ENCODE measurements at regions not wholly inside any gene's neighbourhood (a gene's known extent, or its start where the extent isn't known, plus 50 kb on each side); places are given as distances from the start of the nearest gene placed in this dataset.

DNA sequence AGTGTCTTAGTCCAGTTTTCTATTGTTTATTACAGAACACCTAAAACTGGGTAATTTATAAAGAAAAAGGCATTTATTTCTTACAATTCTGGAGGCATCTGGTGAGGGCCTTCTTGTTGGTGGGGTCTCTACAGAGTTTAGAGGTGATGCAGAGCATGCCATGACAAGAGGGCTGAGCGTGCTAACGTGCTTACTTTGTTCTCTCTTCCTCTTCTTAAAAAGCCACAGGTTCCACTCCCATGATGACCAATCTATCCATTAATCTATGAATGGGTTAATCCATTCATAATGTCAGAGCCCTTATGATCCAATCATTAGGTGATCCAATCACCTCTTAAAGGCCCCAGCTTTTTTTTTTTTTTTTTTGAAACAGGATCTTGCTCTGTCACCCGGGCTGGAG is 291.5 kb upstream of the GALNTL6 start:
- no peak for DNase-seq (ENCODE audit: unreplicated experiment)
- no TSS peak for BruUV-seq (replicated peaks)
- ChIA-PET POLR2A (no interaction called here), CTCF (interaction anchor here (0.6 kb wide), 2 partner anchors 419 to 1530 kb away, joined by 3 read pairs; no protein-coding TSS in a partner anchor)
- Mint-ChIP-seq H3K27me3 (ENCODE audit: insufficient read depth, unreplicated experiment) (no peaks in the 10 kb centered on the region), H3K4me1 (ENCODE audit: insufficient read depth, unreplicated experiment) (no peaks in the 10 kb centered on the region), H3K4me3 (ENCODE audit: unreplicated experiment) (no peak overlapping the region), H3K27ac (ENCODE audit: low read depth, unreplicated experiment) (no peak overlapping the region), H3K9me3 (ENCODE audit: unreplicated experiment) (no peaks in the 10 kb centered on the region), H3K36me3 (ENCODE audit: insufficient read depth, unreplicated experiment) (no peaks in the 10 kb centered on the region)
- intact Hi-C loops (cut with micrococcal nuclease) = no loop called here
- no peak for TF ChIP-seq CTCF (IDR thresholded peaks at IDR 0.05; ENCODE audit: unreplicated experiment)

DNA sequence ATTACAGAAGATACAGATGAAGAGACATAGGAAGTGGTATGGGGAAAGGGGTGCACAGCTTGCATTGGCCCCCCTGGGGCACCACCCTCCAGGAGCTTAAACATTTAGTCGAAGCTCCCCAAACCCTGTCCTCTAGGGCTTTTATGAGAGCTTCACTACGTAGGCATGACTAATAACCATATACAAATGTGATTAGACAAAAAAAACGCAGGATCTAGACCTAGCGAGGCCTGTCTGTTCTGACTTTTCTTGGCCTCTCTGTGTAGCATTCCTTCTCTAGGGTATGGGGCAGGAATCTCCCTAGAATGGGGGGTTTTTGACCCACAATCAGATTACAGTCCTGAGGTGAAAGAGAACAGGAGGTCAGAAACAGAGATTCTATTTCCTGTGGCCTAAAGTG is 293.7 kb upstream of the GALNTL6 start:
- intact Hi-C loops (cut with micrococcal nuclease) = no loop called here

DNA sequence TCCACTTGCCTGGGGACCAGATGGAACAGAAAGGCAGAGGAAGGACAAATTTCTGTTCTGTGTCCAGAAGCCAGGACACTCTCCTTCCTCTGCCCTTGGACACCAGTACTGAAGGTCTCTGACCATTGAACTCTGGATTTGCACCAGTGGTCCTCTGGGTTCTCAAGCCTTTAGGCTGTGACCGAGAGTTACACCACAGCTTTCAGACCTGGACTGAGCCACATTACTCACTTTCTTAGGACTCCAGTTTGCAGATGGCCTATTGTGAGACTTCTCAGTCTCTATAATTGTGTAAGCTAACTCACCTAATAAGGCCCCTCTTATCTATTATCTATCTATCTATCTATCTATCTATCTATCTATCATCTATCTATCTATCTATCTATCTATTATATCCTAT is 295.3 kb upstream of the GALNTL6 start:
- no peak overlapping the region for H3K4me3 Mint-ChIP-seq (ENCODE audit: unreplicated experiment)
- POLR2A ChIA-PET = no interaction called here
- BruUV-seq (replicated peaks) = no TSS peak

More for the DNA sequence above, 293.7 kb upstream of the GALNTL6 start:
- no peak overlapping the region for H3K27ac Mint-ChIP-seq (ENCODE audit: low read depth, unreplicated experiment)
- BruUV-seq (replicated peaks) = no TSS peak
- CTCF ChIA-PET = interaction anchor here (0.7 kb wide), 1 partner anchor 416 kb away, joined by 3 read pairs; no protein-coding TSS in a partner anchor
- no peaks in the 10 kb centered on the region for H3K9me3 Mint-ChIP-seq (ENCODE audit: unreplicated experiment)
- POLR2A ChIA-PET = no interaction called here
- no peak for TF ChIP-seq CTCF (IDR thresholded peaks at IDR 0.05; ENCODE audit: unreplicated experiment)
- no peak for DNase-seq (ENCODE audit: unreplicated experiment)
- H3K4me1 Mint-ChIP-seq (ENCODE audit: insufficient read depth, unreplicated experiment) = no peaks in the 10 kb centered on the region
- H3K36me3 Mint-ChIP-seq (ENCODE audit: insufficient read depth, unreplicated experiment) = no peaks in the 10 kb centered on the region
- H3K27me3 Mint-ChIP-seq (ENCODE audit: insufficient read depth, unreplicated experiment) = no peaks in the 10 kb centered on the region
- no peak overlapping the region for H3K4me3 Mint-ChIP-seq (ENCODE audit: unreplicated experiment)

GRCh38 chr4:171516694-171517093 is 296.5 kb upstream of the GALNTL6 start:
- CTCF ChIA-PET = interaction anchor here (0.6 to 0.7 kb wide), 2 partner anchors 427 to 1807 kb away, joined by 4 read pairs; no protein-coding TSS in a partner anchor

More for the DNA sequence above, 295.3 kb upstream of the GALNTL6 start:
- intact Hi-C loops (cut with micrococcal nuclease) = no loop called here
- Mint-ChIP-seq H3K9me3 (ENCODE audit: unreplicated experiment) (peaks cover under 1% of the 10 kb centered on the region), H3K36me3 (ENCODE audit: insufficient read depth, unreplicated experiment) (no peaks in the 10 kb centered on the region), H3K27ac (ENCODE audit: low read depth, unreplicated experiment) (no peak overlapping the region), H3K4me1 (ENCODE audit: insufficient read depth, unreplicated experiment) (no peaks in the 10 kb centered on the region), H3K27me3 (ENCODE audit: insufficient read depth, unreplicated experiment) (no peaks in the 10 kb centered on the region)
- no peak for TF ChIP-seq CTCF (IDR thresholded peaks at IDR 0.05; ENCODE audit: unreplicated experiment)
- CTCF ChIA-PET = no interaction called here
- DNase-seq (ENCODE audit: unreplicated experiment) = no peak

More at GRCh38 chr4:171516694-171517093, 296.5 kb upstream of the GALNTL6 start:
- TF ChIP-seq CTCF (IDR thresholded peaks at IDR 0.05; ENCODE audit: unreplicated experiment) = no peak
- no TSS peak for BruUV-seq (replicated peaks)
- no peak overlapping the region for H3K27ac Mint-ChIP-seq (ENCODE audit: low read depth, unreplicated experiment)
- H3K27me3 Mint-ChIP-seq (ENCODE audit: insufficient read depth, unreplicated experiment) = no peaks in the 10 kb centered on the region
- H3K9me3 Mint-ChIP-seq (ENCODE audit: unreplicated experiment) = peaks cover 8% of the 10 kb centered on the region
- H3K4me1 Mint-ChIP-seq (ENCODE audit: insufficient read depth, unreplicated experiment) = no peaks in the 10 kb centered on the region
- no peak overlapping the region for H3K4me3 Mint-ChIP-seq (ENCODE audit: unreplicated experiment)
- no peaks in the 10 kb centered on the region for H3K36me3 Mint-ChIP-seq (ENCODE audit: insufficient read depth, unreplicated experiment)
- intact Hi-C loops (cut with micrococcal nuclease) = no loop called here
- DNase-seq (ENCODE audit: unreplicated experiment) = no peak
- POLR2A ChIA-PET = no interaction called here
